GOT3 (cell line): ENCODE measurements at regions not wholly inside any gene's neighbourhood (a gene's known extent, or its start where the extent isn't known, plus 50 kb on each side); places are given as distances from the start of the nearest gene placed in this dataset.
"Not testable (repeated sequence)": the region's sequence is repeated elsewhere in the genome, so short reads cannot be mapped to it uniquely, and the experiment has no call there.

Experiments
- DNase-seq: peaks from one replicate; lab custom pipeline; 2025; ENCODE audit warnings: mixed read lengths; lab: John Stamatoyannopoulos, UW

DNA sequence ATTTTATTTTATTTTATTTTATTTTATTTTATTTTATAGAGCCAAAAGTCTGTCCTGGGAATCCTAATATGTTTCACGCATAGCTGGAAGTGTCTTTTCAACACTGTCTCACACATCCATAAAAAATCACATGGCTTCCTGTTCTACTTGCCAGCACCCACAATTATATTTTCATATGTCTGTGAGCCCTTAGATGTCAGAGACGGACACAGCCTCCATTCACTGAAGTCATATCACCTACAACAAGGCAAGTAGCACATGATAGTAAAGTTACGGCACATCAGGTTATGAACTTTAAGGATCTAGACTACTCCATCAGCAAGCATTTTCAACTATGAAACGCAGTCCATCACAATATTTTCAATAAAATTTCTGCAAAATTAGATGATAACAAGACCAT is 168.4 kb downstream of the ZIC4 start:
- no peak for DNase-seq

DNA sequence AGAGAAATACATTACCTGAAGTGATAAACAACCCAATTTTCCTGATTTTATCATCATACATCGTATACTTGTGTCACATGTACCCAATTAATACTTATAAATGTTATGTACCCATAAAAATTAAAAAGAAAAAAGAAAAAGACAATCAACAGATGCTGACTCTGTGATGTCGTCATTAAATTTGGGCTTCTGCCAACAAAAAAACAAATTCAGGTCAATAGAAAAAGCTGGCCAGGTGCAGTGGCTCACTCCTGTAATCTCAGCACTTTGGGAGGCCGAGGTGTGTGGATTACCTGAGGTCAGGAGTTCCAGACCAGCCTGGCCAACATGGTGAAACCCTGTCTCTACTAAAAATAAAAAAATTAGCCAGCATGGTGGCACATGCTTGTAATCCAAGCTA is 174.4 kb downstream of the ZIC4 start:
- not testable (repeated sequence) for DNase-seq

DNA sequence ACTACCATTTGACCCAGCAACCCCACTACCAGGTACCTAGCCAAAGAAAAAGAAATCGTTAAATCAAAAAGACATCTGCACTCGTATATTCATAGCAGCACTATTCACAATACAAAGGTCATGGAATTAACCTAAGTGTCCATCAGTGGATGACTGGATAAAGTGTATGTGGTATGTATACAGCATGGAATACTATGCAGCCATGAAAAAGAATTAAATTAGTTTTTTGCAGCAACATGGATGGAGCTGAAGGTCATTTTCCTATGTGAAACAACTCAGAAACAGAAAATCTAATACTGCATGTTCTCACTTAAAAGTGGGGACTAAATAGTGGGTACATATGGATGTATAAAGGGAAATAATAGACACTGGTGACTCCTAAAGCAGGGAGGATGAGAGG is 175.2 kb downstream of the ZIC4 start:
- no peak for DNase-seq

DNA sequence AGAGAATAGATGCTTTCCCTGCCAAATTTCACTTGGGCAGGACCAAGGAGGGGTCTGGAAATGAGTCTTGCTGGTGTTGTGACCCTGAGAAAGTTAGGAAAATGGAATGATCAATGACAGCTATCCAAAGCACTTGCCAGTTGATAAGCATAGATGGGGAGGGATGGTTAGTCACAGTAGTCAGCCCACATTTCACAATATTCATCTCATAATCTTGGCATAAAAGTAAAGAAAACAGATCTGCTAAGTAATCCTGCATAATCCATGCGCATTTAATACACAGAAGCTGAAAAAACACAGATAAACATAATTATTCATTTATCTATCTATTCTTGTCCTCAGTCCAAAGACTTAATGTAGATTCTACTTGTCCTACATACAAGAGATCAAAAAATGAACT is 184.1 kb downstream of the ZIC4 start:
- DNase-seq: no peak

DNA sequence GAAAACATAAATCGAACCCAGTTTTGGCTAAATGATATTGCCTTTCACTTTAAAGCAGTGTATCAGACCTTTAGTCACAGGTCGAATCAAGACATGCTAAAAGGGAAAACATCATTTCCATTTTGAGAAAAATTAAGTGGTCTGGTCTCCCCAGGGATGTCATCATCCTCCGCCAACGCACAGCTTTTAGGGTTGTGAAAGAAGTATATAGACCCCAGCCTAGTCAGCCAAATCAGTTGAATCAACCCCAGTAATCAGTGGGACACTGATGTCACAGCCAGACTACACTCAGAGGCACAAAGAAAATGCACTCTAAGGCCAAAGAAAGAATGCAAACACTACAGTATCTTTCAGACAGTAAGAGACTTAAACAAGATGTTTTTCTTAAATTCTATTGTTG is 187.4 kb downstream of the ZIC4 start:
- DNase-seq: no peak

DNA sequence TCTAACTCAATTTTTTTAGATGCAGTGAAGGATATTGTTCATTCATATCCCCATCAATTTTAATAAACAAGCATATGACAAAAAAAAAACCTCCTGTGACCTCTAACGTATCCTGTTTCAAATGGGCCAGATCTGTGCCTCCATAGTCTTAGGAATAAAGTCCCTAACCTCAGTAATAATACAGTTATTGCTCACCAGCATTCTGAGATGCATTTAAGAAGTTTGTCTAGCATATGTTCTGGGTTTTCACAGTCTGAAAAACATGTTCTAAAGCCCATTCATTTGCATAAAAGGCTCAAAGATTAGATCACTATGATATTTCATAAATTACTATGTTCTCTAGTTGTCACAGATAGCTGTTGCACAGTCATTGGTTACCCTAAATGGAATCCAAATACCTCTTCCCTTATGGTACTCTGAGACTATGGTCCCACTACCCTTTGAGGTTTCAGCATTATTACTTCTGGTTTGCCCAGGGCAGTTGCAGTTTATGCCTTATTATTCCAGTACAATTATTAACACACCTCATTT is 190.1 kb downstream of the ZIC4 start:
- no peak for DNase-seq

DNA sequence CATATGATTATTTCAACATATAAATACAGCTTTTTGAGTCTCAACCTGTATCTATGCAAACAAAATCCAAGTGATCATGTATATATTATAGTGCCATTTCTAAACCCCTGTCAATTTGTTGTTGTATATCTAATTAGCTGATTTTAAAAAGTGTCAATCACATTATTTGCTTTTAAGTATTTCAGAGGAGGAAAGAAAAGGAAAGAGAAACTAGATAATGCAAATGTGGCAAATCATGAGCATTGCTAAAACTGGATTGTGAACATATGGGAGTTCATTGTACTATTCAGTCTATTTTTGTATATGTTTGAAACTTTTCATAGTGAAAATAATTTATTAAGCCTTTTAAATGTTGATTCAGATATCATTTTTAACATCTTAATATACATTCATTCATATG is 190.7 kb downstream of the ZIC4 start:
- DNase-seq: no peak

DNA sequence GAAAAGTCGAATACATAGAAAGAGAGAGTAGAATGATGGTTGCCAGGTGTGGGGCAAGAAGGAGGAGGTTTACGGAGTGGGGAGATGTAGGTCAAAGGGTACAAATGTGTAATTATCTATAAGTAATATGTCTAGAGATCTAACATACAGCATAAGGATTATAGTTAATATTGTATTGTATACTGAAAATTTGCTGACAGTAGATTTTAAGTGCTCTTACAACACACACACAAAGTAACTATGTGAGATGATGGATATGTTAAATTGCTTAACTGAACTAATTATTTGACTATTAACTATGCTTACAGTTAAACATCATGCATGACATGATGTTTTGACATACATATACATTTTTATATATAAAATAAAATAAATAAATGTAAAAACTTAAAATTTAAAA is 192.7 kb downstream of the ZIC4 start:
- DNase-seq: no peak

DNA sequence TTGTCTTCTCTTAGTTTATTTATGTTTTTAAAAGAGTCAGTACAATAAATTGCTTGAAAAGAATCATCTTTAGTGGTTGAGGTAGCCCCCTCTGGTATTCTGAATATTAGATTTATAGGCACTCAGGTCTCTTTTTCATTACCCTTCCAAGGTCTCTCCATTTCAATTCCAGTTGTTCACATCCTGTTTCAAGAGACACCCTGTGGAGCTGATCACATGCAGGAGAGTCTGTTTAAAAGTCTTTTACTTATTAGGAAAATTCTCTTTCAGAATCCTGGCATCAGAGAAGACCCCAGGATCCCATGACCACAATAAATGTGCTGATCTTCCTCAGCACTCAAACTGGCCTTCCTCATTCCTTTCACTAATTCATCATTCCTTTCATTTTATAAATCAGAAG is 195.7 kb downstream of the ZIC4 start:
- DNase-seq: no peak

DNA sequence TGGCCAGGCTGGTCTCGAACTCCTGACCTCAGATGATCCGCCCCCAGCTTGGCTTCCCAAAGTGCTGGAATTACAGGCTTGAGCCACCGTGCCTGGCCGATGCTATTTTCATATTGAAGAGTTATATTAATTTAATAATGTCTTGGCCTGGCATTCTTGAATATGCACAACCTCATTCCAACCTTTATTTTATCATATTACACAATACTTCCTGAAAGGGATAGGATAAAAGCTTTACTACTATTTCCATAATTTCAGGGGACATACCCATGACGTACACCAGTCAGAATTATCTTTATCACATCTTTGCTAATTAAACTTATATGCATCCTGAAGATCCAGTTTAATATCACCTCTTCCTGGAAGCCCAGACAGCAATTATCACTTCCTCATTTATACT is 205.3 kb downstream of the ZIC4 start:
- no peak for DNase-seq

DNA sequence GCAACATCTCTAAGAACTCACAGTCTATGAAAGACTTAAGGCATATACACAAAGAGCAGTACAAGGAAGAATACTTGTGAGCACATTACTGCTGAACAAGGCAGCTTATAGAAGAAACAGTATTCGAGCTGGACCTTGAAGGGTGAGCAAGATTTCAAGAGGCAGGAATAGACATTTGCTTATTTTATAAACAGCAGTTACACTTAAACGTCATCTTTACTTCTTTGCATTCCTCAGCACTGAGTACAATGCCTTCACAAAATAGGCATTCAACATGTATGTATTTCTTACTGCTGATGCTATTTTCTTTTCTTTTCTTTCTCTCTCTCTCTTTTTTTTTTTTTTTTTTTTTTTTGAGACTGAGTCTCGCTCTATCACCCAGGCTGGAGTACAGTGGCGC is 205.8 kb downstream of the ZIC4 start:
- DNase-seq: no peak

DNA sequence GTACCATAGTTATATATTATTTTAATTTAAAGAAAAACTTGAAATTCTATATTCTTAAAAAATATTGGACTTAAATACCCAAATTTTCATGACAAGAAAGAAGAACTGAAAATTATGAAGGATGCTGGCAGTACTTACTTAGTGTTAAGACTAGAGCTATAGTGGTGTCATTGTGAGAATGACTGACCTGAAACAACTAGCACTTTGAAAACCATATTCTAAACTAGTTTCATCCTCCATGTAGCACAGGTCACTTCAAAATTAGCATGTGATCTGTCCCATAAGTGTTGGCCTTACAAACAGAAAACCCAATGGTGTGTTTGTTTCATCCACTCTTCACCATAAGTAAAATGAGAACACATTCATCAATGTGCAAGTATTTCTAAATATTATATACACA is 208.6 kb downstream of the ZIC4 start:
- DNase-seq: no peak

DNA sequence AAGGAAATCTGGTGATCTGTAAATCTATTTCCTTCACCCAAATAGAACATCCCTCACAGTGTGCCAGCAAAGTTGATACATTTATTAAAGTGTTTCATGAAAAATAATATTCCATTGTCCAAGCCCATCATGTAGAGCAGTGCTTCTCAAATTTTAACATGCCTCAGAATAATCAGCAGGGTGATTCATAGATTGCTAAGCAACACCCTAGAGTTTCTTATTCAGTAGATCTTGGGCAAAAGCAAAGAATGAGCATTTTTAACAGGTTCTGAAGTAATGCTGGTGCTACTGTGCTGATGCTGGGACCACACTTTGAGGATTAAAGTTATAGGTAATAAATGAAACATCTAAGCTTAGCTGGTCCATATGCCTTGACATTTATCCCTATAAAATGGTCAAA is 210.5 kb downstream of the ZIC4 start:
- DNase-seq: no peak

DNA sequence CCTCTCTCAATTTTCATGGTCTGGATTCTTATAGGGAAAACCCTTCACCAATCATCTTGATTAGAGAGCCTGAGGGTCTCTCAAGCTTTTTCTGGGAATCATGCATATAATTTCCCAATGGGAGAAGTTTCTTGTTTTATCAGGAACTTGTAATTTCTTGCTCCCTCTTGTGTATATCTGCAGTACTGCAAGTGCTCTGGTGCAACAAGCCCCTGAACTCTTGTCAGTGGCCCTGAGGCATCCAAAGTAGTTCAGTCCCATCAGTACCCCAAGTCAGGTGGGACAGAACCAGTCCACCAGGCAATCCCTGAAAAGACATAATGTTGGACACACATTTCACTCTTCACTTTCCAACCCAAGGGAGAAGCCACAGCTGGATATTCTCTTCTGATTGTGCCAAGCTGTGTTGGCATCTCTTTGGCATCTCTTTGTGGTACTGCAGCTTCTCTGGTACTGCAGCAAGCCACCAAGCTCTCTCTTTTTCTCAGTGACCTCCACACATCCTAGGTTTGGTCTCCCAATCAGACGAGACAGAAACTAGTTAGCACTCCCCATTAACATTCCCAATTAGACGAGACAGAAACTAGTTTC is 214.5 kb downstream of the ZIC4 start:
- peak; percentile 4 for DNase-seq

DNA sequence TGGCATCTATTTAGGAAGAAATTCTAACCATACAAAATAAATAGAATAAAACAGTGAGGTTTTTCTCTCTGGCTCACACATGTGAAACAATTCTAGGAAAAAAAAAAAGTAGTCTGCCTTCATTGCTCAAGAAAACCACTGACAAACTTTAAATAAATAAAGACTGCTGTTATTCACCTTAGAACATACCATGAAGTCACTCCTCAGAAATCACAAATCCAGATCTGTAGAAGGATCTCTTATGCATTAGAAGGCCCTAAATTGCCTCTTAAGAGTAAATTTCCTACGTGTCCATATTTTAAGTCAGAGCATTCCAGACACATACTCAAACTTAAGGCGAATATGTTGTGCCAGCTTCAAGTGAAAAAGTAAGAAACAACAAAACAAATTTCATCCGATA is 217.3 kb downstream of the ZIC4 start:
- DNase-seq: no peak

DNA sequence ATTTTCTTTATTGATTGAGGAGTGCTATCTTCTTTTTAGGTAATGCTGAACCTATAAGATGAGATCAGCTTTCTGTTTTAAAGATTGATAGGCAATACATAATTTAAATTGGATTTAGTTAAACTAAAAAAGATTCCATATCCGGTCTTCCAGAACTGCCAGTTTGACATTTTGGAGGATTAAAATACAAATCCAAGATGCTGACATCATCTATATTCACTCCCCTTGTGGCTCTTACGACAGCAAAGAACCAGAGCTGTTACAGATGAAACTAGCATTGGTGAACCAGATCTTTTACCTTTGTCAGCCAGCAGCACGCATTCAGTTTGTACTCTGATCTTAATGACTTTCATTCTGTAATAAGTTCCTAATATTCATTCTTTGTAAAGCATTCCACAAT is 218.7 kb downstream of the ZIC4 start:
- no peak for DNase-seq

DNA sequence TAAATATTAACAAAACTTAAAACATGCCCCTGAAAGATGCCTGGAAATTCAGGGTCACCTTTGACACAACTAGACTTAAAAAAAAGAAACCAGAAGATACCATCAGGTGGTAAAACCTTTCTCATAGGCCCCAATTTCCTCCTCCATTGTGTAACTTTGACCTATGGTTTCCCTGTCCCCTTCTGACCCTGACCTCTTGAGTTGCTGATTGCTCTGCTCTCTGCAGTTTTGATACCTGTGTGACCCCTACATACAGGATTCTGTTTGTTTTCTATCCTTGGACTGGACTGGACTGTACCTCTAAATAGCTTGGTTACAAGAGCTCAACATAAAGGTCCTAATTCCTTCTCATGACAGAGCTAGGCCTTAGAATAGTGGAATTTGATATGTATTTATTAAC is 220.6 kb downstream of the ZIC4 start:
- no peak for DNase-seq

DNA sequence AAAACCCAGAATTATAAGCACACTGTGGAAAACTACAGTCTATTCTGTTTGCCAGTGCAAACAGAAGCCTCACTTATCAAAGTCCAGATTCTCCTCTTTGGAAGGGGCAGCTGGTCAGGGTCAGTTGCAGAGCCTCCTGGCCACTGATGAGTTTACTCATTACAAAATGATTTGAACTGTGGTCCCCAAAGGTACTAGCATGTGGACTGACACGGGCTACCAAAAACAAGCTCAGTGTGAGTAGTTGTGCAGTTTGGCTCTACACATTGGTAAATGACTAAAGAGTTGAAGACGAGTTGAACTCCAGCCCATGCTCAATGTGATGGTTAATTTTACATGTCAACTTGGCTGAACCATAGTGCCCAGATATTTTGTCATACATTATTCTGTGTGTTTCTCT is 221.5 kb downstream of the ZIC4 start:
- no peak for DNase-seq

DNA sequence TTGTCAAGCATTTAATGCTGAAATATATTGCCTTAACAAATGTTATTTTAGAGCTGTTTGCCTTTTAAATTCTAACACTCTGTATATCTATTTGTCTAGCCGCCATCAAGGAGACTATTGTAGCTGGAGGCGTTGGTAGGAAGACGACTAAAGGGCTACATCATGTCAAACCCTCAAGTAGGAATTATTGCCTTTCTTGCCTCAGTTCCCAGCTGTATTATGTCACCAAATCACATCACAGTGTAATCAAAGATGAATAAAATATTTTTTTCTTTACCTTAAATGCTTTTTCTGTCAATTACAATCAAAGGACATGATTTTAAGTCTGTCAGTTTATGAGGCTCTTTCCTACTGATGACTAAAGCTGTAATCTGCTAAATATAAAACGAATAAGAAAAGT is 233.1 kb downstream of the ZIC4 start:
- DNase-seq: no peak

DNA sequence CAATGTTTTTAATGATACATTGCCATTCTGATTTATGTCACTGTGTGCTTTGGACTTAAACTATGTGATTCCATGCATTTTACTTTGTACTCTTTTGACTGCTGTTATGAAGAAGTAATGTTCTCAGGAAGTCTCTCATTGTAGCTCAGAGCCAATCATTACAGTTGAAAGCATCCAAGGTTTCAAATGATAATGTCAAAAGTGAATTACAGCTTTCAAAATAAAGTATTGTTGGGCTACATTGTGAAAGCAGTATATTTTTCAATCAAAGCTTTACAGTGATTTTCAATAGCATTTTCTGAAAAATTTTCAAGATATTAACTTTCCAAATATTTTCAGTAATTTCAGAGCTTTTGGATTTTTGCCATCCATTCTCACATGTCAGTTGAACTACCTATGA is 243.6 kb downstream of the ZIC4 start:
- no peak for DNase-seq

DNA sequence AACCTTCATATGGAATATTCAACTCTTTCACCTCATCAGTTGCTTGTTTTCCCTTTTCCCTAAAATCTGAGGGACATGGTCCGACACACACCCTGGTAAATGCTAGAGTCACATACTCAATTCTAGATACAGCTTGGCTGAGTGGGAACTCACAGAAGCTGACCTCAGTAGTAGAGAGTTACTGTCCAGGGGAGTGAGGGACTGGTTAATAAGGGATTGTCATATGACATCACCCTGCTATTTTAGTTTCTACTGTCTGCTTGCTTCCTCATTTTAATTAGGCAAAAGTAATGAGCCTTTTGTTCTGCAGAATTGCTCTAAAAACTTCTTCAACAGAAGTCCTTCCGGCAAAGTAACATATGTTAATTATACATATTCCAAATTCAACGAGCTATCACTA is 244.5 kb downstream of the ZIC4 start:
- DNase-seq: no peak

DNA sequence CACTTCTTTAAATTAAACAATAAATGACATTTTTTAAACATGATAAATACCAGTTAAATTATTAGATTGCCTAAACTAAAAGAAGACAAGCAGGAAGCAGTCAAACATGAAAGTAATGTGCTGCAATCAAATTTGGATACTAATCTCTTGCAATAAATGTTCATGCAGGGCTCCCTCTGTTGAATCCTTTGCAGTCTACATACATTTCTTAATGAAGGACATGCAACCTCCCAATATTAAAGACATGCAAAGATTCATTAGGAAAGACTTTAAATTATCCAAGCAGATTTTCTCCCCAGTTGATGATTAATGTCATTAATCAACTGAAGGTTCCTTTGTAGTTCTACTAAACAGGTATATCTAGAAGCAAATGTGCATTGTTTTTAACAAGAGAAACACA is 245.4 kb downstream of the ZIC4 start:
- DNase-seq: no peak

DNA sequence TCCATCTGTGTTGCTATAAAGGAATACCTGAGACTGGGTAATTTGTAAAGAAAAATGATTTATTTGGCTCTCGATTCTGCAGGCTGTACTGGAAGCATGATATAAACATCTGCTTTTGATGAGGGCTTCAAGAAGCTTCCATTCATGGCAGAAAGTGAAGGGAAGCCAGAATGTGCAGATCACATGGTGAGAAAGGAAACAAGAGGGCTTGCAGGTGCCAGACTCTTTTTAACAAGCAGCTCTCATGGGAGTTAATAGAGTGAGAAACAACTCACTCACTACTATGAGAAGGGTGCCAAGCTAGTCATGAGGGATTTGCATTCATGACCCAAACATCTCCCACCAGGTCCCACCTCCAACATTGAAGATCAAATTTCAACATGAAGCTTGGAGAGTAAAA is 247.2 kb downstream of the ZIC4 start:
- no peak for DNase-seq

DNA sequence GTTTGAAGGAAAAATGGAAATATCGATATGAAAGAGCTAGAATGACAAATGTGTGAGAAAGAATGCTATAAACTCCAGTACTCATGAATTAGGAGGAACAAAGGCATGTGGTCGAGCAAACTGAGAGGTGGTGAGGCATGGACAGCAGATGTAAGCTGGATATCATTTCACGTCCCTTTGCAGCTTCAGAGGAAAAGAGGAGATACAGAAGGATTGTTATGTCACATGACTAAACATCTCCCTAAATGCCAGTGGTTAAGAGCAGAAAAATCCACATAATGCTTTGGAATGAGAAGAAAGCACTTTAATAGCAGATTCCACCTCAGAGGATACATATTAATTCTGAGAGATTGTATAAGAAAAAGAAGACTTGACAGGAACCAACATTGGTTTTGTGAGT is 248.7 kb downstream of the ZIC4 start:
- DNase-seq: no peak

DNA sequence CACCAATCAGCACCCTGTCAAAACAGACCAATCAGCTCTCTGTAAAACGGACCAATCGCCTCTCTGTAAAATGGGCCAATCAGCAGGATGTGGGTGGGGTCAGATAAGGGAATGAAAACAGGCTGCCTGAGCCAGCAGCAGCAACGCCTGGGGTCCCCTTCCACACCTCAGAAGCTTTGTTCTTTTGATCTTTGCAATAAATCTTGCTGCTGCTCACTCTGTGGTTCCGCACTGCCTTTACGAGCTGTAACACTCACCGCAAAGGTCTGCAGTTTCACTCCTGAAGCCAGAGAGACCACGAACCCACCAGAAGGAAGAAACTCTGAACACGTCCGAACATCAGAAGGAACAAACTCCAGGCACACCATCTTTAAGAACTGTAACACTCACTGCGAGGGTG is 251.4 kb downstream of the ZIC4 start:
- not testable (repeated sequence) for DNase-seq
